ENCODE measurements at regions not wholly inside any gene's neighbourhood (a gene's known extent, or its start where the extent isn't known, plus 50 kb on each side); places are given as distances from the start of the nearest gene placed in this dataset.
A peak's percentile ranks its signal among the peaks of the same experiment; 100 is the strongest.

DNA sequence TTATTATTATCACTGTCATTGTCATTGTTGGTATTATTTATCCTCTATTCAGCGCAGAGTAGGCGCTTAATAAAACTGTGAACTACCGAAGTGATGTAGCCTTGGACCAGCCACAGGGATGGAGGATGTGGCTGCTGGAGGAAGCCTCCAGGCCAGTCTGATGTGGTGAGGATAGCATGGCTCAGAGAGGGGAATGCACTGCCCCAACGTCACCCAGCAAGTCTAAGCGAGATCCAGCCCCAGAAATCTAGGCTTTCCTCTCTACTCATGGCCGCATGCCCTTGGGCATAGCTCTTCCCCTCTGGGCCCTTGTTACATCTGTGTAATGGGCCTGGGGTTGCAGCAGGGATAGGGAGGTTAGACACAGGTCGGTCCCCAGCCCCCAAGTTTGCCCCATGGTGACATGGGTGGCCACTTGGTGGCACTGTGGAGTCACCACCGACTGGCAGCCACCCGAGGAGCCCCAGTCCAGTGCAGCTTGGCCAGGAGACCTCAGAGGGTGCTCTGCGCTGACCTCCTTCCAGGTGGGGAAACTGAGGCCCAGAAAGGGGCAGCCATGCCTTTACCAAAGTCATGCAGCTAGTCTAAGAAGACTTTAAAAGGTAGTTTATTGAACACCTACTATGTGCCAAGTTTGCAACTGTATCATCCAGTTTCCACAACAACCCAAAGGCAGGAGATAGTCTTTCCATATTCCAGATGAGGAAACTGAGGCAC is 395.7 kb downstream of the MN1 start:
- DNase-seq, result peak; percentile 71

DNA sequence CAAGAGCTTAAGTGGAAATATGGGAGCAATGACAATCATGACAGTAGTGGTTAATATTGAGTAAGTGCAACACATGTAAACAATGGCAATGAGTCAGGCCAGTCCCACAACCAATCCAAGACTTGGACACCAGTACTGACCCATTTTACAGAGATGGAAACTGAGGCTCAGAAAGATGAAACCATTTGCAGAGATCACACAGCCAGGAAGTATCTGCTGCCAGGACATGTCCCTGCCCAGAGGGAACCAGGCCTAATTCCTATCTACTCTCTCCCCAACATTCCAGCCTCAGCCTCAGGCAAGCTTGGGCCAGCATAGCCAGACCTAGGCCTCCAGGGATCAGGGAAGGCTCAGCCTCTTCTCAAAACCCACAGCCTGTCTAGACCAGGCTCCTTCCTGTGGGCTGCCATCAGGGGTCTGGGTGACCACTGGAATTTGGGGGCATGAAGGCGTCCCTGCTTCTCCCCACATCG is 395.1 kb downstream of the MN1 start:
- DNase-seq, result no peak

DNA sequence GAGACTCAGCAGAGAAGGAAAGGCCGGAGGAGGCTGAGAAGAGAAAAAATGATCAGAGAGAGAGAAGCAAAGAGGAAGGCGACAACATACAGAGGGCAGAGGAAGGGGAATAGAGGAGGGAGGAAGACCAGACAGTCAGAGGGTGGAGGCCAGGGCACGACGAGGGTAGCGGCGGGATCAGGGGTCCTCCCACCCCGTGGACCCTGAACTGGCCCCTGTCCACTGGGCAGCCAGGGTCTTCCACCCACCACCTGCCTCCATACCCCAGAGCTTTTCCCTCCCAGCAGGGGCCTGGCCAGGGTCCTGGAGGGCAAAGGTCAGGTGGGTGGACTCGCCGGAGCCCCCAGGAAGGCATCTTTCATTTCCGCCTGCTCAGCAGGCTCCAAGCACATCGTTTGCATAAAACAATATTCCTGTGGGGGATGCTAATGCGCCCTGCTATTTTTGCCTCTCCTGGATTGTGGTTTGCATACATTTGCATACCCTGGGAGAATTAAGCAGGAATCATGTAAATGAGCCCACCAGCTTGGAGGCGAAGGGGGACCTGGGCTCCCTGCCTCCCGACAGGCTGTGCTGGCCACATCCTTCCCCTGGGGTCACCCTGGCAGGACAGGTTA is 394.1 kb downstream of the MN1 start:
- DNase-seq, result no peak

DNA sequence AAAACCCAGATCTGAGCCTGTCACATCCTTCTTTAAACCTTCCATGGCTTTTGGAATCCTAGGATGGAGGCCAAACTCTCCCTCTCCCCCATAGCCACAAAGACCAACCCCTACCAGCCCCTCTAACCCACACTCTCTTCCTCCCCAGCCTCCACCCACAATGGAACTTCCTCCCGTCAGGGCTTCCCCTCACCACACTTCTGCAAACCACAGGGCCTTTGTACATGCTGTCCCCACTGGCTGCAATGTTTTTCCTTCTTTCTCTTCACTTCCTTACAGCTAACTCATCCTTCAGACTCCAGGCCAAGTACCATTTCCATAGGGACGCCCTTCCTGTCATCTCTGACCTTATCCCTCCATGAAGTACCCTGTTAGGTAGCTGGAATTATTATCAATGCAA is 393.5 kb downstream of the MN1 start:
- no peak for DNase-seq

DNA sequence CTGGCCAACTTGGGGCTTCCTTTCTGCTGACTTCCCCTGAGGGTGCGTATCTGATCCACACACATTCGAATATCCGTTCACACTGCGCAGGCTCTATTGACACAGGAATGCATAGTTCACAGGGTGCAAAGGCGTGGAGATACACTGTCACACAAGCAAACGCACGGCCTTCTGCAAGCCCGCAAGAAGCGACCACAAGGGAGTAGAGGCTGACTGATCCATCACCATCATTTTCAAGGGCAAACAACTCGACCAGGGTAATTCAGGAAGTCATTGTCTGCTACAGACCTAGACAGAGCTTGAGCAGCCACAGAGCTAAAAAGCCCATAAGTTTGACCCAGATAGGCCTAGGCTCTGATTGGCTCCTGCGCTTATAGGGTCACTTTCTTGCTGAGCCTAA is 392.3 kb downstream of the MN1 start:
- DNase-seq, result no peak

DNA sequence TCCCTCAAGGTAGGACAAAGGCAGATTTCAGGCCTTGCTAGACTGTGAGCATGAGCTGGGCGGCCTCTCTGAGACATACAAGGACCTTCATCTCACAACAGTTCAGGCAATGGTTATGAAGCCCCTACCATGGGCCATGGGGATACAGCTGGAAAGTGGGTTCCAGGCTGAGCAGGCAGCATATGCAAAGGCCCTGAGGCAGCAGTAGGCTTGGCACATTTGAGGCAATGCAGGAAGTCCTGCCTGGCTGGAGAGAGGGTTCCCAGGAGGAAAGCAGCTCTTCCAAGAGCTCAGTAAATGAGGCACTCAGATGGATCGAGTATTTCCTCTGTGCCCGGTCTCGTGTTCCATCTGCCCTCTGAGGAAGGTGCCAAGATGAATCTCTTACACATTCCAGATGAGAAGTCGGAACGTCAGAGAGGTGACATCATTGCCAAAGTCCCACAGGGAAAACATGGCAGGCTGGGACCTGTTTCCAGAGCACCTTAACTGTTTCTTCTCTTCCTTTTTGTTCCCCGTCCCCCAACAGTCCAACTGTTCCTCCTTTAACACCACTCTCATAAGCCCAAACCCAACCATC is 388.6 kb downstream of the MN1 start:
- DNase-seq, result no peak

- DNase-seq, result no peak
Observed at GRCh38 chr22:27413702-27414101, 387.9 kb downstream of the MN1 start.

- DNase-seq, result peak; percentile 89
Observed at GRCh38 chr22:27416511-27417420, 384.8 kb downstream of the MN1 start.

GRCh38 chr22:27417421-27417814 is 384.1 kb downstream of the MN1 start:
- DNase-seq, result no peak

- no peak for DNase-seq
Observed at GRCh38 chr22:27418261-27418660, 383.3 kb downstream of the MN1 start.

DNA sequence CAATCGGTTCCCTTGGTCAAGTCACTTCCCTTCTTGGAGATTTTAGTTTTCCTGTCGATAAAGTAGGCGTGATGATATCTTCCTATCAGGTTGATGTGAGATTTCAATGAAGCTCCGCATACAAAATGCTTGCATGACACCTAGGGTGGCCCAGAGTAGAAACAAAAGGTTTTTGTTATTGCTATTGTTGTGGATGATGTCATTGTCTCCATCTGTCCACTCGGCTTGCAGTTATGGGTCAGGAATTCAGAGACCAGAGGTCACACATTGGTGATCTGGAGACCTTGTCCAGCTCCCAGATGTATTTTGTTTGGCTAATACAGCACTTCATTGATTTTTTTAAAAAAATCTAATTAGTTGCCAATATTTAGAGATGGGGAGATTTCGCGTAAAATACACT is 382.1 kb downstream of the MN1 start:
- no peak for DNase-seq

- DNase-seq, result no peak
Observed at GRCh38 chr22:27420195-27420816, 381.2 kb downstream of the MN1 start.

DNA sequence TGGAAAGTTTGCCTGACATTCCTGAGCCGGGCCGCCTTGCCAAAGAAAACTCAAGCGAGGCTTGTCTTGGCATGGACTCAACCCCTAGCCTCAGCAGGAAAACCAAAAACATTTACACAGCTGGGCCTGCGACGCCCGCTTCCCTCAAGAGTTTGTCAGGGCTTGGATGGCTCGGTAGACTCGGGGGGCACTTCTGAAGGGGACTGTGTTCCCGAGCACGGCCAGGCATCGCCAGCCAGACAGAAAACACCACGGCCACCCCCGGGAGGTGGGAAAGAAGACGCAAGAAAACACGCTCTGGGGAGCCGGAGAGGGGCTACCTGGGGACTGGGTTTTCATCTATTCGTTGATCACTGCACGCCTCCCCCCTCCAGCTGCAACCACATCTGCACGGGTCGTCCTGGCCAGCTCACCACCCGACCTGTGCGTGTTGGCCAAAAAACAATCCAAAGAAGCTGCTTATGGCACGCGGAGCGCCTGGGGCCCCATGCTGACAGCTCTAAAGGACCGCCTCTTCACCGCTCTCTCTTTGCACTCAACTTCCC is 380.7 kb downstream of the MN1 start:
- peak; percentile 15 for DNase-seq

DNA sequence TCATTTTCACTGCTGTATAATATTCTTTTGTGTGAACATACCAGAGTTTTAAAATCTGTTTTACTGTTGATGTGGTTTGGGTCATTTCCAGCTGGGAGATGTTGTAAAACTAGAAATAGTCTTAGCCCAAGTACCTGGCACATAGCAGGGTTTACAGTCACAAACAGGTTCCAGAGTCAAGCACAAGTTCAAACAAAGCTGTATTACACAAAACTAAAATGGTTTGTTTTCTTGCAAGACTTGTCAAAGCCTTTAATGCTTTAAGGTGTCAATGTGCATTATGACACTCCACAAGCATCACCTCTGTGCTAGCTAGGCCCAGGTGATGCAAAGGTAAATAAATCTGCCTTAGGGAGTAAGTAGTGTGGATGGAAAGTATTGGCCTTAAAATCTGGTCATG is 379.1 kb downstream of the MN1 start:
- no peak for DNase-seq

DNA sequence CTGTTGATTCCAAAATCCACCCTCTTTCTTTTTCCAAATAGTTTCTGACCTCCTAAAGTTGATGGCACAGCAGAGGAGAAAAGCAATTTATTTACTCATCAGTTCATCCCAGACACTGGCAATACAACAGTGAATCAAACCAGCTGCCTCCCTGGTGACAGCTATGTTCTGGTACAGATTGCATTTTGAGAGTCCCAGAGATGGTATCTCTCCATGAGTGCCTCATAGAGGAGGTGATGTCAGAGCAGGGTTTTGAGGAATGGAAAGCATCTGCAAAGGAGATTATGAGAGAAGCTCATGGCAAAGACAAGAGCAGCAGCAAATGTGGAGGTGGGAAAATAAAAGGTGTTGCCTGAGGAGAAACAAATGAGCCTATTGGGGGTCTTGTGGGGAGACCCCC is 377.2 kb downstream of the MN1 start:
- no peak for DNase-seq

DNA sequence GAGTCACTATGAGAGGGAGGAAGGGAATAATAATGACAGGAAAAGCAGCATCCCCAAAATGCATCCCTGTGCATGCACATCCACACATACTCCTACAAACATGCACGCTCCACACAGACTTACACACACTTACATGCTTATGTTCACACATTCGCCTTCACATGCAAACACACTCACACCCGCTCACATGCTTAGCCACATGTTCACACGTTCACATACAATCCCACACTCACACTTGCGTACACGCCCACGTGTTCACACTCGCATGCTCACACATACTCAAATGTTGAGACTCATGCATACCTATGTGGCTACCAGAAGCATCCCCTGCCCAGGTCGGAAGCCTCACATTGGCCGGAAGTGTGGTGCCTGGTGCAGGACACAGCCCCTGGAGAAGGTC is 372.1 kb downstream of the MN1 start:
- DNase-seq, result no peak

GRCh38 chr22:27431081-27431480 is 370.5 kb downstream of the MN1 start:
- DNase-seq, result no peak

DNA sequence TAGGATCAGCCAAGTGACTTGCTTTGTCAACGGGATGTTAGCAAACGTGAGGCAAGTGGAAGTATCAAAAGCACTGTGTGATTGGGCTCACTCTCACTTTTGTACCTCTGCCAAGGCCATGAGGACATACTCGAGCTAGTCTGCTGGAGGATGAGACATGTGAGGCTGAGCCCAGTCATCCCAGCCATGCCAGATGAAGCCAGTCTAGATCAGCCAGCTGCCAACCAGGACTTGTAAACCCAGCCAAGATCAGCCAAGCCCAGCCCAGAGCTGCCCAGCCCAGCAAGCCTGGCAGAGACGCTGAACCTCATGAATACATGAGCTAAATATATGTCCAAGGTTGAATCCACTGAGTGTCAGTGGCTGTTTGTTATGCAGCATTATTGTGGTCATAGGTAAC is 369.7 kb downstream of the MN1 start:
- no peak for DNase-seq

DNA sequence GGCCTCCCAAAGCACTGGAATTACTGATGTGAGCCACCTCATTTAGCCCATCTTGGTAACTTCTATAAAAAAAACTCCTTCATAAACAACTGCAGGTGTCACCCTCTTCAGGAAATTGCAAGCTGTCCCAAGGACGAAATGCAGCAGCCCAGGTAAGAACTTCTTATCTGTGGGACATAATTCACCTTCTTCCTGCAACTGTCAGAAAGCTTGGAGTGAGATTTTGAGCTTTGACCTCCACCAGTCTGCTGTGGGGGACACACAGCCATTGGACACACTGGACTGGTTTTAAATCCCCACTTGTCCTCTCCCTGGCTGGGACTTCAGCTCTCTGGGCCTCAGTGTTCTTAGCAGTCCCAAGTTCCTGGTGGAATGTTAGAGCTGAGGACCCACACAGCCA is 368.5 kb downstream of the MN1 start:
- DNase-seq, result no peak

DNA sequence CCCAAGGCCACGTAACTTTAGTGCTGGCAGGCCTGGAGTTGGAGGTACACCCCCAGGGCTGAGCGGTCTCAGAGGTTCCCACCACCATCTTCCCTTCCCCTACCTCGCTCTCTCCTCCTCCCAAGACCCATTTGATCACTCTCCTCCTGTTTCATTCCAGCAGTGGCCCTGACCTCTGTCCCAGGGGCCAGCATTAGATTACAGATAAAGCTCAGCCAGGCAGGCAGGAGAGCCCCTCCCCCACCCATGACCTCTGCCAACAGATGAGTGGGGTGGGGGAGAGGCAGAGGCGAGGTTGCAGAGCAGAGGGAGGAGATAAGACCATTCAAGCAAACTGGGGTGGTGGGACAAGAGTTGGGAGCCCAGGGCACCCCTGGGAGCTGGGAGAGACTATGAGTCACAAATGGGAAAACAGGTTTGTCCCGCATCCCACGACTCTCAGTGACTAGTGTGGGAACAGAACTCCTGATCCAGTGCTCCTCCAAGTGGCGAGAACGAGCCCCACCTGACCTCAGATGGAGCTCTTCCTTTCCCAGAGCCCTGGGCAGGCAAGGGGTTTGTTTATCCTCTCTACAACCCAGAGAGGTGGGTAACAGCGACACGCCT is 367.9 kb downstream of the MN1 start:
- no peak for DNase-seq

GRCh38 chr22:27434898-27435297 is 366.7 kb downstream of the MN1 start:
- no peak for DNase-seq

Measured in hematopoietic multipotent progenitor cell treated with erythropoietin and hydrocortisone succinate and interleukin-3 and kit ligand, for 6 days (in vitro differentiated cells).